Right lobe of liver (tissue), 4 donors: ENCODE measurements at regions not wholly inside any gene's neighbourhood (a gene's known extent, or its start where the extent isn't known, plus 50 kb on each side); places are given as distances from the start of the nearest gene placed in this dataset.

ENCODE experiments used
- POLR2A ChIP-seq: fragments of 450-650 bp; IDR thresholded peaks from one replicate; pipeline ENCODE4 v1.6.1; 2017; ENCODE audit warnings: antibody characterized with exemption, mild to moderate bottlenecking
- TF ChIP-seq, protein P1 (sequence below), 4 donors: fragments of 200-600 bp in 3 of 4; fragments of 450-650 bp in 1 of 4; IDR thresholded peaks; one replicate each; pipeline versions ENCODE4 v1.5.1 to v1.8.0; 2016 to 2022; ENCODE audit warnings: antibody characterized with exemption in 4 of 4, mild to moderate bottlenecking in 2 of 4
- donor health status: DM: no; HTN: no; CAD: no.
- donor health status: DM: no; HTN: no; CAD: no.
- donor health status: DM: no; HTN: yes; CAD: no.

GRCh38 chr5:8590959-8591358 is 722.0 kb downstream of the MTRR start:
- no peak for TF ChIP-seq POLR2A
- TF ChIP-seq, protein P1, sequence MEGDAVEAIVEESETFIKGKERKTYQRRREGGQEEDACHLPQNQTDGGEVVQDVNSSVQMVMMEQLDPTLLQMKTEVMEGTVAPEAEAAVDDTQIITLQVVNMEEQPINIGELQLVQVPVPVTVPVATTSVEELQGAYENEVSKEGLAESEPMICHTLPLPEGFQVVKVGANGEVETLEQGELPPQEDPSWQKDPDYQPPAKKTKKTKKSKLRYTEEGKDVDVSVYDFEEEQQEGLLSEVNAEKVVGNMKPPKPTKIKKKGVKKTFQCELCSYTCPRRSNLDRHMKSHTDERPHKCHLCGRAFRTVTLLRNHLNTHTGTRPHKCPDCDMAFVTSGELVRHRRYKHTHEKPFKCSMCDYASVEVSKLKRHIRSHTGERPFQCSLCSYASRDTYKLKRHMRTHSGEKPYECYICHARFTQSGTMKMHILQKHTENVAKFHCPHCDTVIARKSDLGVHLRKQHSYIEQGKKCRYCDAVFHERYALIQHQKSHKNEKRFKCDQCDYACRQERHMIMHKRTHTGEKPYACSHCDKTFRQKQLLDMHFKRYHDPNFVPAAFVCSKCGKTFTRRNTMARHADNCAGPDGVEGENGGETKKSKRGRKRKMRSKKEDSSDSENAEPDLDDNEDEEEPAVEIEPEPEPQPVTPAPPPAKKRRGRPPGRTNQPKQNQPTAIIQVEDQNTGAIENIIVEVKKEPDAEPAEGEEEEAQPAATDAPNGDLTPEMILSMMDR (IDR thresholded peaks at IDR 0.05), result no peak
